Keratinocyte (primary cell): ENCODE measurements at regions not wholly inside any gene's neighbourhood (a gene's known extent, or its start where the extent isn't known, plus 50 kb on each side); places are given as distances from the start of the nearest gene placed in this dataset.

Experiments used
- CTCF ChIP-seq, 3 experiments: IDR thresholded peaks in 1 of 3; conservative IDR thresholded peaks in 1 of 3; optimal IDR thresholded peaks in 1 of 3; 2 replicates in 2 of 3; 3 replicates in 1 of 3; pipeline versions ENCODE3 to v1.5.1; 2011; ENCODE audit warnings: low read length in 3 of 3, mild to moderate bottlenecking in 3 of 3, moderate library complexity in 2 of 3, control low read depth in 1 of 3, inconsistent platforms in 1 of 3; ENCODE audit not compliant: insufficient read depth in 2 of 3; ENCODE audit errors: extremely low read depth in 1 of 3
- EZH2 ChIP-seq: IDR thresholded peaks from one replicate; pipeline ENCODE4 v1.6.1; 2012; ENCODE audit warnings: inconsistent platforms, mild to moderate bottlenecking, low read length, moderate library complexity

GRCh38 chr15:36491912-36492311 lies 87.5 kb upstream of the CDIN1 start:
- no peak for TF ChIP-seq CTCF (optimal IDR thresholded peaks at IDR 0.05 in 1 of 3, IDR thresholded peaks at IDR 0.05 in 1 of 3, conservative IDR thresholded peaks at IDR 0.05 in 1 of 3; ENCODE audit: extremely low read depth in 1 of 3, insufficient read depth in 2 of 3, low read length in 3 of 3)
- TF ChIP-seq EZH2: no peak
